Lower lobe of right lung (tissue), 2 donors: ENCODE measurements at regions not wholly inside any gene's neighbourhood (a gene's known extent, or its start where the extent isn't known, plus 50 kb on each side); places are given as distances from the start of the nearest gene placed in this dataset.

Experiments used
- ATAC-seq, 2 donors: fragments of 200-7000 bp; cut with Tn5 transposase; one replicate each; pipeline ENCODE4 v1.9.1; 2020 to 2022; ENCODE audit warnings: mild to moderate bottlenecking in 2 of 2, moderate library complexity in 2 of 2
- DNase-seq: peaks from one replicate; pipeline ENCODE4 v3.0.0-alpha.2; 2020
- H3K27ac ChIP-seq: fragments of 200-600 bp; one replicate; pipeline ENCODE4 v1.8.0; 2022
- H3K27me3 ChIP-seq: fragments of 200-600 bp; one replicate; pipeline ENCODE4 v1.8.0; 2022; ENCODE audit warnings: low read depth
- H3K36me3 ChIP-seq: fragments of 200-600 bp; one replicate; pipeline ENCODE4 v1.8.0; 2022; ENCODE audit warnings: mild to moderate bottlenecking
- H3K4me1 ChIP-seq: fragments of 200-600 bp; one replicate; pipeline ENCODE4 v1.8.0; 2022
- H3K4me3 ChIP-seq: fragments of 200-600 bp; one replicate; pipeline ENCODE4 v1.8.0; 2022; ENCODE audit warnings: mild to moderate bottlenecking
- H3K9me3 ChIP-seq: fragments of 200-600 bp; one replicate; pipeline ENCODE4 v1.8.0; 2022
- intact Hi-C: fragments of 100-400 bp; cut with DNase I; formaldehyde crosslinking; loops from one replicate; pipeline ENCODE4 v1.11.0; 2022
- TF ChIP-seq, protein P1 (sequence below): fragments of 200-600 bp; IDR thresholded peaks from one replicate; pipeline ENCODE4 v1.8.0; 2022; ENCODE audit warnings: antibody characterized with exemption, mild to moderate bottlenecking
- donor health status: DM: no; HTN: yes; CAD: no; lungs with severe emphysema.

DNA sequence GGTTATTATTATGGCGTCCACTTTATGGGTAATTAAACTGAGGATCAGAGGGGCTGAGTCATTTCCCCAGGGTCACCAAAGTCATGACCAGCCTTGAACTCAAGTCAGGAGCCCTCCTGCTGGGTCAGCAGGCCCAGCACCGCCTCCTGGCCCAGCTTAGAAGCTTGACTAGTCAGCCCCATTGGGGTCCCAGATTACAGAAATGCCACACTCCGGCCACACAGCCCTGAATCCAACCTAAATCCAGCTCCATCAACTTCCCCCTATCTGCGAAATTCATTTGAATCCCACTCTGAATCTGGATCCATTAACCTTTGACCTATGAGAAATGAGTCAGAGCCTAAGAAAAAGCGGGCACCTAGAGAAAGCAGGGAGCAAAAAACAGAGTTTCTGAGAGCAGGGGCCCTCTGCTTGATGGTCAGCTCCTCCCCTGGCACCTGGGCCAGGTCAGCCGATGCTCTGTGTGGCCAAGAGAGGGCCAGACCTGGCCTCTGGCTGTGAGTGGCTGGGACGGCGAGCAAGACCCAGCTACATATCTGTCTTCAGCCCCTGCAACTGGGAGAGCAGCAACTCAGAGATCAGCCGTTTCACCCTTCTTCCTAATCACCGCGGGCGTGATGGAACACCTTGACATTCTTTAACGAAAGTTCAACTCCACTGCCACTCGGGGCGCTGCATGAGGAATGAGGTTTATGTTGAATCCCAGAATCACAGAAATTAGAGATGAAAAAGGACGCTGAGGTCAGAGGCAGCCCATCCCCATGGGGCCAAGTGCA lies 196.1 kb downstream of the TRIM29 start:
- H3K27ac ChIP-seq: no peak overlapping the region
- intact Hi-C loops: no loop called here
- no peaks in the 10 kb centered on the region for H3K36me3 ChIP-seq
- TF ChIP-seq, protein P1, sequence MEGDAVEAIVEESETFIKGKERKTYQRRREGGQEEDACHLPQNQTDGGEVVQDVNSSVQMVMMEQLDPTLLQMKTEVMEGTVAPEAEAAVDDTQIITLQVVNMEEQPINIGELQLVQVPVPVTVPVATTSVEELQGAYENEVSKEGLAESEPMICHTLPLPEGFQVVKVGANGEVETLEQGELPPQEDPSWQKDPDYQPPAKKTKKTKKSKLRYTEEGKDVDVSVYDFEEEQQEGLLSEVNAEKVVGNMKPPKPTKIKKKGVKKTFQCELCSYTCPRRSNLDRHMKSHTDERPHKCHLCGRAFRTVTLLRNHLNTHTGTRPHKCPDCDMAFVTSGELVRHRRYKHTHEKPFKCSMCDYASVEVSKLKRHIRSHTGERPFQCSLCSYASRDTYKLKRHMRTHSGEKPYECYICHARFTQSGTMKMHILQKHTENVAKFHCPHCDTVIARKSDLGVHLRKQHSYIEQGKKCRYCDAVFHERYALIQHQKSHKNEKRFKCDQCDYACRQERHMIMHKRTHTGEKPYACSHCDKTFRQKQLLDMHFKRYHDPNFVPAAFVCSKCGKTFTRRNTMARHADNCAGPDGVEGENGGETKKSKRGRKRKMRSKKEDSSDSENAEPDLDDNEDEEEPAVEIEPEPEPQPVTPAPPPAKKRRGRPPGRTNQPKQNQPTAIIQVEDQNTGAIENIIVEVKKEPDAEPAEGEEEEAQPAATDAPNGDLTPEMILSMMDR: no peak
- DNase-seq (no peak), ATAC-seq (no peak)
- no peaks in the 10 kb centered on the region for H3K9me3 ChIP-seq
- no peaks in the 10 kb centered on the region for H3K4me1 ChIP-seq
- H3K27me3 ChIP-seq: peaks cover 8% of the 10 kb centered on the region
- no peak overlapping the region for H3K4me3 ChIP-seq

DNA sequence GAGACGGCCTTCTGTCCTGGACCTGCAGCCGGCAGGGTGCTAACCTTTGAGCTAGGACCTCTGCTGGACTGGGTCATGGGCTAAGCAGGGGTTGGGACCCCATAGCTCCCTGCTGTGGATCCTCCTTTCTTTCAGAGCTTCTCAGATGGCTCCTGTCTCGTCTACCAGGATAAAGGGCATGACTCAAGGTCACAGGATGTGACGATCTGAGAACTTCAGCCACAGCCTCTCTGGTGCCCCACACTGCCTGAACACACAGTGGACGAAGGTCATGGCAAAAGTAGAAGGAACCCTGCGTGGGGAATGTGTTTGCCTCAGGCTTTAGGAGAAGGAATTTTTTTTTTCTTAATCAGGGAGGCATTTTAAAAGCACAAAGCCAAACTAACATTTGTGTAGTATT lies 196.7 kb downstream of the TRIM29 start:
- intact Hi-C loops: no loop called here
- peaks cover 8% of the 10 kb centered on the region for H3K27me3 ChIP-seq
- H3K27ac ChIP-seq: no peak overlapping the region

GRCh38 chr11:119940401-119940976 lies 197.4 kb downstream of the TRIM29 start:
- Histone ChIP-seq H3K27ac (no peak overlapping the region), H3K4me3 (no peak overlapping the region)
- no peak for DNase-seq

More for the DNA sequence above, 196.7 kb downstream of the TRIM29 start:
- DNase-seq (no peak), ATAC-seq (no peak)
- Histone ChIP-seq H3K9me3 (no peaks in the 10 kb centered on the region), H3K36me3 (no peaks in the 10 kb centered on the region), H3K4me3 (no peak overlapping the region), H3K4me1 (no peaks in the 10 kb centered on the region)
- TF ChIP-seq, protein P1: no peak

DNA sequence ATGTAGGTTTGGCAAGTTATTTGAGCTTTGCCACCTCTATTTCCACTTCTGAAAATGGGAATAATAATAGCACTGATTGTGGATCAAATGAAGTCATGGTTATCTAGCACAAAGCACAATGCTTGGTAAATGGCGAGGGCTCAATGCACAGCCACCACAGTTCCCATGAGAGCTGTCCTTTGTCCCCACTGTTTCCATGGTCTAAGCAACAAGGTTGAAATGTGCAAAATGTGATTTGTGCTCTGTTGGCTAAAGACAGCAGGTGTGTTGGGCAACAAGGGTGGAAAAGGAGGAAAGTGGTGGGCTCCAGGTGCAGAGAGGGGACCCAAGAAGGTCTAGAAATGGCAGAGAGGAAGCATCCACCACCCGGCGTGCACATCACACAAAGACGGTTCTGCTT lies 200.5 kb downstream of the TRIM29 start:
- H3K27me3 ChIP-seq: peaks cover 8% of the 10 kb centered on the region
- H3K27ac ChIP-seq: no peak overlapping the region
- no peak for ATAC-seq
- no peak overlapping the region for H3K4me3 ChIP-seq
- H3K36me3 ChIP-seq: no peaks in the 10 kb centered on the region
- DNase-seq: no peak
- no peaks in the 10 kb centered on the region for H3K4me1 ChIP-seq
- H3K9me3 ChIP-seq: no peaks in the 10 kb centered on the region
- TF ChIP-seq, protein P1: no peak
- intact Hi-C loops: no loop called here

More at GRCh38 chr11:119940401-119940976, 197.4 kb downstream of the TRIM29 start:
- no peaks in the 10 kb centered on the region for H3K36me3 ChIP-seq
- no peak for ATAC-seq
- TF ChIP-seq, protein P1: no peak
- no peaks in the 10 kb centered on the region for H3K9me3 ChIP-seq
- peaks cover 8% of the 10 kb centered on the region for H3K27me3 ChIP-seq
- intact Hi-C loops: no loop called here
- H3K4me1 ChIP-seq: no peaks in the 10 kb centered on the region

- no peaks in the 10 kb centered on the region for H3K36me3 ChIP-seq
- H3K9me3 ChIP-seq: no peaks in the 10 kb centered on the region
- TF ChIP-seq, protein P1: no peak
- DNase-seq (no peak), ATAC-seq (no peak)
- H3K4me1 ChIP-seq: no peaks in the 10 kb centered on the region
- H3K4me3 ChIP-seq: no peak overlapping the region
- H3K27ac ChIP-seq: no peak overlapping the region
- peaks cover 8% of the 10 kb centered on the region for H3K27me3 ChIP-seq
- intact Hi-C loops: no loop called here
Measured at GRCh38 chr11:119936426-119936825, 201.5 kb downstream of the TRIM29 start.
